ENCODE measurements at regions not wholly inside any gene's neighbourhood (a gene's known extent, or its start where the extent isn't known, plus 50 kb on each side); places are given as distances from the start of the nearest gene placed in this dataset.

GRCh38 chr13:50535050-50535449 lies 308.4 kb downstream of the DLEU7 start:
- H3K9me3 ChIP-seq (ENCODE audit: low read length): peaks cover 37% of the 10 kb centered on the region
- H4K20me1 ChIP-seq (ENCODE audit: insufficient read depth, low read length): no peaks in the 10 kb centered on the region
- no peak overlapping the region for H3K4me2 ChIP-seq (ENCODE audit: low read length)
- H2AFZ ChIP-seq (ENCODE audit: low read length): no peak overlapping the region
- H3K4me1 ChIP-seq (ENCODE audit: insufficient read depth, low read length, severe bottlenecking): peaks cover 18% of the 10 kb centered on the region
- TF ChIP-seq CTCF (IDR thresholded peaks at IDR 0.05; ENCODE audit: low read length): no peak
- TF ChIP-seq EZH2 (IDR thresholded peaks at IDR 0.05; ENCODE audit: borderline replicate concordance, low read length): no peak
- H3K4me3 ChIP-seq (ENCODE audit: low read depth, low read length, poor library complexity, severe bottlenecking): no peak overlapping the region
- no peaks in the 10 kb centered on the region for H3F3A ChIP-seq (ENCODE audit: insufficient read depth, low read length)
- H3K27ac ChIP-seq (ENCODE audit: low read depth, low read length, poor library complexity, severe bottlenecking): no peak overlapping the region
- no peaks in the 10 kb centered on the region for H3K27me3 ChIP-seq (ENCODE audit: insufficient read depth, low read length)
- no peaks in the 10 kb centered on the region for H3K9me2 ChIP-seq (ENCODE audit: low read depth, low read length)
- no peaks in the 10 kb centered on the region; the same call in 1 of the 2 replicates for H3K36me3 ChIP-seq (ENCODE audit: insufficient read depth, low read length)
- H3K9ac ChIP-seq (ENCODE audit: low read length): no peak overlapping the region
- H3K79me2 ChIP-seq (ENCODE audit: insufficient read depth, low read length): no peaks in the 10 kb centered on the region

GRCh38 chr13:50537029-50537428 lies 306.5 kb downstream of the DLEU7 start:
- H3K4me2 ChIP-seq (ENCODE audit: low read length): no peak overlapping the region
- H3K9me2 ChIP-seq (ENCODE audit: low read depth, low read length): no peaks in the 10 kb centered on the region
- H3K4me3 ChIP-seq (ENCODE audit: low read depth, low read length, poor library complexity, severe bottlenecking): no peak overlapping the region
- no peak overlapping the region for H3K27ac ChIP-seq (ENCODE audit: low read depth, low read length, poor library complexity, severe bottlenecking)
- H3F3A ChIP-seq (ENCODE audit: insufficient read depth, low read length): no peaks in the 10 kb centered on the region
- no peaks in the 10 kb centered on the region; the same call in 1 of the 2 replicates for H3K36me3 ChIP-seq (ENCODE audit: insufficient read depth, low read length)
- peaks cover 41% of the 10 kb centered on the region for H3K9me3 ChIP-seq (ENCODE audit: low read length)
- H3K4me1 ChIP-seq (ENCODE audit: insufficient read depth, low read length, severe bottlenecking): no peaks in the 10 kb centered on the region
- no peak for TF ChIP-seq CTCF (IDR thresholded peaks at IDR 0.05; ENCODE audit: low read length)
- TF ChIP-seq EZH2 (IDR thresholded peaks at IDR 0.05; ENCODE audit: borderline replicate concordance, low read length): no peak
- no peak overlapping the region for H3K9ac ChIP-seq (ENCODE audit: low read length)
- no peak overlapping the region for H2AFZ ChIP-seq (ENCODE audit: low read length)
- no peaks in the 10 kb centered on the region for H3K27me3 ChIP-seq (ENCODE audit: insufficient read depth, low read length)
- H3K79me2 ChIP-seq (ENCODE audit: insufficient read depth, low read length): no peaks in the 10 kb centered on the region
- no peaks in the 10 kb centered on the region for H4K20me1 ChIP-seq (ENCODE audit: insufficient read depth, low read length)

- Histone ChIP-seq H3K27ac (ENCODE audit: low read depth, low read length, poor library complexity, severe bottlenecking) (no peak overlapping the region), H3F3A (ENCODE audit: insufficient read depth, low read length) (no peaks in the 10 kb centered on the region), H3K36me3 (ENCODE audit: insufficient read depth, low read length) (no peaks in the 10 kb centered on the region; the same call in 1 of the 2 replicates), H3K9me3 (ENCODE audit: low read length) (peaks cover 32% of the 10 kb centered on the region), H2AFZ (ENCODE audit: low read length) (no peak overlapping the region), H3K4me1 (ENCODE audit: insufficient read depth, low read length, severe bottlenecking) (peaks cover 24% of the 10 kb centered on the region), H3K4me2 (ENCODE audit: low read length) (no peak overlapping the region), H3K79me2 (ENCODE audit: insufficient read depth, low read length) (no peaks in the 10 kb centered on the region), H3K4me3 (ENCODE audit: low read depth, low read length, poor library complexity, severe bottlenecking) (no peak overlapping the region), H3K27me3 (ENCODE audit: insufficient read depth, low read length) (no peaks in the 10 kb centered on the region), H3K9ac (ENCODE audit: low read length) (no peak overlapping the region), H4K20me1 (ENCODE audit: insufficient read depth, low read length) (no peaks in the 10 kb centered on the region), H3K9me2 (ENCODE audit: low read depth, low read length) (no peaks in the 10 kb centered on the region)
- TF ChIP-seq CTCF (IDR thresholded peaks at IDR 0.05; ENCODE audit: low read length) (no peak), EZH2 (IDR thresholded peaks at IDR 0.05; ENCODE audit: borderline replicate concordance, low read length) (no peak)
These were observed 303.5 kb downstream of the DLEU7 start for GRCh38 chr13:50539791-50540530.

Measured in OCI-LY1 (cell line).